A549 (cell line): ENCODE measurements at regions not wholly inside any gene's neighbourhood (a gene's known extent, or its start where the extent isn't known, plus 50 kb on each side); places are given as distances from the start of the nearest gene placed in this dataset.

Source experiments
- ATAC-seq, 2 experiments: fragments of 200-7000 bp in 1 of 2; fragments of >200 bp in 1 of 2; cut with Nextera tagmentation in 1 of 2; cut with Tn5 transposase in 1 of 2; 3 replicates each; pipeline versions ENCODE4 v1.8.0 to v1.9.1; 2018 to 2020; ENCODE audit warnings: mild to moderate bottlenecking in 1 of 2, moderate library complexity in 1 of 2
- CTCF ChIA-PET: fragments of 300-600 bp; sonication (Branson Sonifier 250); formaldehyde crosslinking; extraction: SDS; loops from one replicate; lab custom pipeline; 2021; ENCODE audit warnings: antibody characterized with exemption, inconsistent platforms; lab: Yijun Ruan, JAX
- POLR2A ChIA-PET: fragments of 350-600 bp; formaldehyde crosslinking; extraction: SDS; loops from one replicate; lab custom pipeline; 2021; ENCODE audit warnings: antibody characterized with exemption, inconsistent platforms; lab: Yijun Ruan, JAX
- DNase-seq, 2 experiments: peaks; one replicate each; pipeline versions ENCODE4 v3.0.0 to v3.0.0-alpha.2; 2011 to 2016; ENCODE audit warnings: low read depth in 1 of 2, low spot score in 1 of 2
- FAIRE-seq: peaks from 2 replicates; lab custom pipeline; 2011; peaks lifted over from hg19 to GRCh38; lab: Jason Lieb, UNC
- H3K27ac ChIP-seq, 2 experiments: fragments of >200 bp; sonication (Bioruptor Twin); formaldehyde crosslinking; 3 replicates each; pipeline ENCODE4 v1.5.1; 2016 to 2017
- H3K4me1 ChIP-seq: fragments of >200 bp; sonication (Bioruptor Twin); formaldehyde crosslinking; 3 replicates; pipeline ENCODE4 v1.6.1; 2016
- H3K4me2 ChIP-seq: fragments of >200 bp; sonication (Bioruptor Twin); formaldehyde crosslinking; 3 replicates; pipeline ENCODE4 v1.6.1; 2016
- H3K4me3 ChIP-seq: fragments of >200 bp; sonication (Bioruptor Twin); formaldehyde crosslinking; 3 replicates; pipeline ENCODE4 v1.5.1; 2016
- H3K9me3 ChIP-seq: fragments of >200 bp; sonication (Bioruptor Twin); formaldehyde crosslinking; 3 replicates; pipeline ENCODE4 v1.6.1; 2016
- BCL3 ChIP-seq: fragments of >200 bp; sonication (Bioruptor Twin); formaldehyde crosslinking; IDR thresholded peaks from 3 replicates; pipeline ENCODE4 v1.6.1; 2016
- CBX8 ChIP-seq: fragments of 200-600 bp; sonication (generic); IDR thresholded peaks from 2 replicates; pipeline ENCODE4 v1.6.1; 2016
- EHF ChIP-seq: fragments of 250-450 bp; sonication (Bioruptor Pico); IDR thresholded peaks from 2 replicates; pipeline ENCODE4 v1.5.0; 2020; ENCODE audit warnings: mild to moderate bottlenecking
- EP300 ChIP-seq, 2 experiments: fragments of >200 bp; sonication (Bioruptor Twin); formaldehyde crosslinking; IDR thresholded peaks; 2 replicates in 1 of 2; 3 replicates in 1 of 2; pipeline ENCODE4 v1.6.1; 2016 to 2017
- FOSB ChIP-seq: fragments of 250-450 bp; sonication (Bioruptor Pico); IDR thresholded peaks from 2 replicates; pipeline ENCODE4 v1.5.0; 2020; ENCODE audit warnings: mild to moderate bottlenecking, moderate library complexity
- FOSL2 ChIP-seq, 2 experiments: fragments of 450-650 bp in 1 of 2; fragments of >200 bp in 1 of 2; sonication (Bioruptor Twin) in 1 of 2; formaldehyde crosslinking; IDR thresholded peaks; 2 replicates each; pipeline versions ENCODE4 v1.5.0 to v1.6.1; 2016 to 2020; ENCODE audit warnings: mild to moderate bottlenecking in 1 of 2, moderate library complexity in 1 of 2
- HOXB13 ChIP-seq: fragments of 250-450 bp; sonication (Bioruptor Pico); IDR thresholded peaks from 2 replicates; pipeline ENCODE4 v1.5.0; 2020; ENCODE audit warnings: low read depth, mild to moderate bottlenecking, moderate library complexity
- JUNB ChIP-seq: fragments of >200 bp; sonication (Bioruptor Twin); formaldehyde crosslinking; IDR thresholded peaks from 2 replicates; pipeline ENCODE4 v1.6.1; 2016
- KDM1A ChIP-seq: fragments of 200-600 bp; sonication (generic); IDR thresholded peaks from 2 replicates; pipeline ENCODE4 v1.6.1; 2016; ENCODE audit warnings: low read depth, mild to moderate bottlenecking
- KDM5A ChIP-seq: fragments of 200-600 bp; sonication (generic); IDR thresholded peaks from 2 replicates; pipeline ENCODE4 v1.6.1; 2016; ENCODE audit warnings: antibody characterized with exemption, mild to moderate bottlenecking
- MAFK ChIP-seq: fragments of 450-650 bp; IDR thresholded peaks from 2 replicates; pipeline ENCODE4 v1.6.1; 2014; ENCODE audit not compliant: partially characterized antibody
- NR3C1 ChIP-seq: fragments of >200 bp; sonication (Bioruptor Twin); formaldehyde crosslinking; IDR thresholded peaks from 3 replicates; pipeline ENCODE4 v1.6.1; 2017
- RCOR1 ChIP-seq: fragments of 150-350 bp; IDR thresholded peaks from 2 replicates; pipeline ENCODE4 v1.6.1; 2014; ENCODE audit warnings: antibody characterized with exemption, low read length, low read depth
- TP53 ChIP-seq: fragments of 250-450 bp; sonication (Bioruptor Pico); IDR thresholded peaks from 2 replicates; pipeline ENCODE4 v1.5.0; 2021; ENCODE audit warnings: mild to moderate bottlenecking, moderate library complexity
- WGBS: methylation state at CpG from one replicate; pipeline ENCODE4 v1.1.6; 2017; ENCODE audit errors: missing lambda C conversion rate; 5-methylcytosine and 5-hydroxymethylcytosine counted together
- TF ChIP-seq, protein P1 (sequence below): fragments of >200 bp; sonication (Bioruptor Twin); formaldehyde crosslinking; IDR thresholded peaks from 3 replicates; pipeline ENCODE4 v1.5.1; 2016
- TF ChIP-seq, protein P2 (sequence below): fragments of 250-450 bp; sonication (Bioruptor Pico); IDR thresholded peaks from 2 replicates; pipeline ENCODE4 v1.5.0; 2021; ENCODE audit warnings: mild to moderate bottlenecking, moderate library complexity, borderline replicate concordance
- TF ChIP-seq, protein P3 (sequence below): fragments of 200-600 bp; sonication (generic); IDR thresholded peaks from 2 replicates; pipeline ENCODE4 v1.6.1; 2016; ENCODE audit warnings: antibody characterized with exemption, mild to moderate bottlenecking, moderate library complexity

- ChIA-PET CTCF (no interaction called here), POLR2A (no interaction called here)
- TF ChIP-seq TP53 (CRISPR knock-in tag) = no peak
- TF ChIP-seq MAFK = peak; percentile 15
- H3K27ac ChIP-seq = no peak overlapping the region
- H3K4me1 ChIP-seq = no peaks in the 10 kb centered on the region; the same call in 2 of the 3 replicates
- WGBS = 56% methylated on average over 1 of the region's 1 CpG
- H3K9me3 ChIP-seq = no peaks in the 10 kb centered on the region
- DNase-seq = no peak
- no peak overlapping the region for H3K4me2 ChIP-seq
- no peak for ATAC-seq
- no peak overlapping the region for H3K4me3 ChIP-seq
- FAIRE-seq = no peak
Observed at GRCh38 chr6:139613496-139613895, 239.0 kb upstream of the CITED2 start.

DNA sequence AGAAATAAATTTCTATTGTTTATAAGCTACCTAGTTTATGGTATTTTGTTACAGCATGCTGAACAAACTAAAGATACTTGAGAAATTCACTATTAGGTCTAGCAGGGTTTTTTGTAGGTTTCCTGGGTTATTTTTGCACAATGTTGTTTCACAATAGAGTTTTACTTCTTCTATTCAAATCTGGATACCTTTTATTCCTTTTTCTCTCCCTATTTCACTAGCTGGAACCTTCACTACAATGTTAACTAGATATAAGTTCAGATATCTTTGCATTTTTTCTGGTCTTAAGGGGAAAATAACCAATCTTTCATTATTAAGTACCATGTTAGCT lies 237.7 kb upstream of the CITED2 start:
- no peak for DNase-seq
- no peak for FAIRE-seq
- TF ChIP-seq, protein P1, sequence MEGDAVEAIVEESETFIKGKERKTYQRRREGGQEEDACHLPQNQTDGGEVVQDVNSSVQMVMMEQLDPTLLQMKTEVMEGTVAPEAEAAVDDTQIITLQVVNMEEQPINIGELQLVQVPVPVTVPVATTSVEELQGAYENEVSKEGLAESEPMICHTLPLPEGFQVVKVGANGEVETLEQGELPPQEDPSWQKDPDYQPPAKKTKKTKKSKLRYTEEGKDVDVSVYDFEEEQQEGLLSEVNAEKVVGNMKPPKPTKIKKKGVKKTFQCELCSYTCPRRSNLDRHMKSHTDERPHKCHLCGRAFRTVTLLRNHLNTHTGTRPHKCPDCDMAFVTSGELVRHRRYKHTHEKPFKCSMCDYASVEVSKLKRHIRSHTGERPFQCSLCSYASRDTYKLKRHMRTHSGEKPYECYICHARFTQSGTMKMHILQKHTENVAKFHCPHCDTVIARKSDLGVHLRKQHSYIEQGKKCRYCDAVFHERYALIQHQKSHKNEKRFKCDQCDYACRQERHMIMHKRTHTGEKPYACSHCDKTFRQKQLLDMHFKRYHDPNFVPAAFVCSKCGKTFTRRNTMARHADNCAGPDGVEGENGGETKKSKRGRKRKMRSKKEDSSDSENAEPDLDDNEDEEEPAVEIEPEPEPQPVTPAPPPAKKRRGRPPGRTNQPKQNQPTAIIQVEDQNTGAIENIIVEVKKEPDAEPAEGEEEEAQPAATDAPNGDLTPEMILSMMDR = no peak
- TF ChIP-seq, all 56 proteins: peak for 0
- ChIA-PET CTCF (no interaction called here), POLR2A (no interaction called here)
- no peak overlapping the region for H3K4me2 ChIP-seq
- no peaks in the 10 kb centered on the region for H3K9me3 ChIP-seq
- H3K4me1 ChIP-seq = no peaks in the 10 kb centered on the region; the same call in 2 of the 3 replicates
- no peak for ATAC-seq
- no peak overlapping the region for H3K27ac ChIP-seq
- no peak overlapping the region for H3K4me3 ChIP-seq

DNA sequence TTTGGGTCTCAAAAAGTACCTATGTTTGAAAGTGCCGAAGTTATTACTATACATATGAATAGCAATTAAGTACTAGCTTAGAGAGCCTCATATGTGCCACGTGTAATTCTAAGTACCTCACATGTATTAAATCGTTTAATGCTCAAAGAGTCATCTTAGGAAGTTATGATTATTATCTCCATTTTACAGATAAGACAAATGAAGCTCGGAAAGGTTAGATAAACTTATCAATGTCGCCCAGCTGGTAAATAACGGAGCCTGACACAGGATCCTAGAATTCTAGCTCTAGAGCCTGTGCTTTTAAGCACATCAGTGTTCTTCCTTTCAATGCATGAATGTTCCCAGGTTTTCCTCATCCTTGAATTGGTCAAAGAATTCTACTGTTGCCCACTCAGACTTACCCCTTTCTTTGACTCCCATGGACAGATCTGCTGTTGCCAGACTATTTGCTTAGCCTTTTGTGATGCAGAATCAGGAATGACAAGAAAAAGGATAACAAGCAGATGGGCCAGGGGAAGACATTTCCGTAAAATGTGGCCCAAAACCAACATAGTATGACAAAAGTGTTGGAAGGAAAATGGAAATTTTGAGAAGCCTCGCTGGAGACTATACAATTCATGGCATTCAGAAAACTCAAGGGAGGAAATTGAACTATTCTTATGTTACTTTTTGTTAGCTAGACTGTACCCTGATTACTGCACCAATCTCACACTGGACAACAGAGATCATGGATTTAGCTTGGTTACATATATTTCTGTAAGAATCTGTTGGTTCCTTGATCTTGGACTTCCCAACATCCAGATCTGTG lies 237.1 kb upstream of the CITED2 start:
- WGBS = 86% methylated on average over 8 of the region's 8 CpGs
- Histone ChIP-seq H3K4me3 (no peak overlapping the region), H3K9me3 (no peaks in the 10 kb centered on the region), H3K27ac (no peak overlapping the region), H3K4me2 (no peak overlapping the region), H3K4me1 (no peaks in the 10 kb centered on the region; the same call in 2 of the 3 replicates)
- FAIRE-seq (no peak), DNase-seq (no peak)
- POLR2A ChIA-PET = no interaction called here
- TF ChIP-seq NR3C1 (no peak), KDM5A (no peak), CBX8 (no peak), EHF (CRISPR knock-in tag) (no peak), BCL3 (no peak), FOSL2 (IDR thresholded peaks at IDR 0.05) (no peak), FOSL2 (CRISPR knock-in tag; IDR thresholded peaks at IDR 0.05) (no peak), JUNB (no peak), KDM1A (no peak), FOSB (CRISPR knock-in tag) (no peak), EP300 (IDR thresholded peaks at IDR 0.05) (no peak), RCOR1 (no peak), HOXB13 (CRISPR knock-in tag) (no peak)
- TF ChIP-seq, protein P2, sequence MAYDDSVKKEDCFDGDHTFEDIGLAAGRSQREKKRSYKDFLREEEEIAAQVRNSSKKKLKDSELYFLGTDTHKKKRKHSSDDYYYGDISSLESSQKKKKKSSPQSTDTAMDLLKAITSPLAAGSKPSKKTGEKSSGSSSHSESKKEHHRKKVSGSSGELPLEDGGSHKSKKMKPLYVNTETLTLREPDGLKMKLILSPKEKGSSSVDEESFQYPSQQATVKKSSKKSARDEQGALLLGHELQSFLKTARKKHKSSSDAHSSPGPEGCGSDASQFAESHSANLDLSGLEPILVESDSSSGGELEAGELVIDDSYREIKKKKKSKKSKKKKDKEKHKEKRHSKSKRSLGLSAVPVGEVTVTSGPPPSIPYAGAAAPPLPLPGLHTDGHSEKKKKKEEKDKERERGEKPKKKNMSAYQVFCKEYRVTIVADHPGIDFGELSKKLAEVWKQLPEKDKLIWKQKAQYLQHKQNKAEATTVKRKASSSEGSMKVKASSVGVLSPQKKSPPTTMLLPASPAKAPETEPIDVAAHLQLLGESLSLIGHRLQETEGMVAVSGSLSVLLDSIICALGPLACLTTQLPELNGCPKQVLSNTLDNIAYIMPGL (CRISPR knock-in tag) = no peak
- TF ChIP-seq, protein P3, sequence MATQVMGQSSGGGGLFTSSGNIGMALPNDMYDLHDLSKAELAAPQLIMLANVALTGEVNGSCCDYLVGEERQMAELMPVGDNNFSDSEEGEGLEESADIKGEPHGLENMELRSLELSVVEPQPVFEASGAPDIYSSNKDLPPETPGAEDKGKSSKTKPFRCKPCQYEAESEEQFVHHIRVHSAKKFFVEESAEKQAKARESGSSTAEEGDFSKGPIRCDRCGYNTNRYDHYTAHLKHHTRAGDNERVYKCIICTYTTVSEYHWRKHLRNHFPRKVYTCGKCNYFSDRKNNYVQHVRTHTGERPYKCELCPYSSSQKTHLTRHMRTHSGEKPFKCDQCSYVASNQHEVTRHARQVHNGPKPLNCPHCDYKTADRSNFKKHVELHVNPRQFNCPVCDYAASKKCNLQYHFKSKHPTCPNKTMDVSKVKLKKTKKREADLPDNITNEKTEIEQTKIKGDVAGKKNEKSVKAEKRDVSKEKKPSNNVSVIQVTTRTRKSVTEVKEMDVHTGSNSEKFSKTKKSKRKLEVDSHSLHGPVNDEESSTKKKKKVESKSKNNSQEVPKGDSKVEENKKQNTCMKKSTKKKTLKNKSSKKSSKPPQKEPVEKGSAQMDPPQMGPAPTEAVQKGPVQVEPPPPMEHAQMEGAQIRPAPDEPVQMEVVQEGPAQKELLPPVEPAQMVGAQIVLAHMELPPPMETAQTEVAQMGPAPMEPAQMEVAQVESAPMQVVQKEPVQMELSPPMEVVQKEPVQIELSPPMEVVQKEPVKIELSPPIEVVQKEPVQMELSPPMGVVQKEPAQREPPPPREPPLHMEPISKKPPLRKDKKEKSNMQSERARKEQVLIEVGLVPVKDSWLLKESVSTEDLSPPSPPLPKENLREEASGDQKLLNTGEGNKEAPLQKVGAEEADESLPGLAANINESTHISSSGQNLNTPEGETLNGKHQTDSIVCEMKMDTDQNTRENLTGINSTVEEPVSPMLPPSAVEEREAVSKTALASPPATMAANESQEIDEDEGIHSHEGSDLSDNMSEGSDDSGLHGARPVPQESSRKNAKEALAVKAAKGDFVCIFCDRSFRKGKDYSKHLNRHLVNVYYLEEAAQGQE = no peak
- TF ChIP-seq, all 56 proteins: peak for 0
- CTCF ChIA-PET = no interaction called here
- ATAC-seq = no peak
